AG08395 (cell line): ENCODE measurements at regions not wholly inside any gene's neighbourhood (a gene's known extent, or its start where the extent isn't known, plus 50 kb on each side); places are given as distances from the start of the nearest gene placed in this dataset.

ENCODE experiments used
- DNase-seq: peaks from one replicate; pipeline ENCODE4 v3.0.0; 2012; ENCODE audit warnings: mixed read lengths, low spot score

DNA sequence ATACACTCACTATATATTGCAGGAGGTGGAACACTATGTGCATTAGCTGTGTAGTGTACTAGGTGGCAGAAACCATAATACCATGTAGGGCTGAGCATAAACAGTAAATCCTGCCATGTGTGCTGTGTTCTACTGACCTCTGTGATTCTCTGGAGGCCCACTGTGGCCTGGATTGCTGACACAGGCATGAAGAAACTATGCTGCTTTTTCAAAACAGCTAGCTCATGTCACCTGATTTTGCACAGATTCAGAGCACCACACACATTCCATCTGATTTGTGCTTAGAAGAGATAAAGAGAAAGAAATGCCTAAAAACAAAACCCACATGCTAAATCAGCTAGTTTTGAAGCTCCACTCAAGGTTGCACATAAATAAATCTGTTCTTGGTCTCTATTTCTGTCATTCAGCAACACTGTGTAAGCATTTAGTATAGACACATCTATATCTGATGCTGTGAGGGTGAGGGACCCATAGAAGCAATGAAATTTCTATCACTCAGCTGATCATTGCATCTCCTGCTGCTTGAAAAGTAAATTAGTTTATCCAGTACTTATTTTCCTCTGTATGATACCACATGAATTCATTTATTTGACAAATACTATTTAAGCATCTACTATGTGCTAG is 1007.7 kb upstream of the SEMA6D start:
- DNase-seq = no peak

DNA sequence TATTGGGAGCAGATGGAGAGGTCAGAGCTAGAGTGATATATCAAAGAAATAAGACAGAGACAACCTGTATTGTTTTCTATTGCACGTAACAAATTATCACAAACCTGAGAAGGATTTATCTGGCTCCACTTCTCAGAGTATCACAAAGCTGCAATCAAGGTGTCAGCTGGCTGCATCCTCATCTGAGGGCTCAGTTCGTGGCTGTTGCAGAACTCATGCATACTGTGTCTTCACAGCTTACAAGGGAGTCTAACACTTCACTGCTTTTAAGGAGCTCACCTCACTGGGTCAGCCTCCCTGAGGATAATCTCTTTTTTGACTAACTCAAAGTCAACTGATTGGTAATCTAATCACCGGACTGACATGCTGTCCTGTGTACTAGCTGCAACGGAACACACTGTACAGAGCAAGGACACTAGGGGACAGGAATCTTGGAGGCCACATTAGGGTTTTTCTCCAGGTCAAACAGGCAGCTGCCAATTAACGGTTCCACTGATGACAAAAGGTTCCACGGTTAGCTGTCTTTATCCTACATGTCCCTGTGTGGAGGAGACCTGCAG is 1006.8 kb upstream of the SEMA6D start:
- DNase-seq = no peak

DNA sequence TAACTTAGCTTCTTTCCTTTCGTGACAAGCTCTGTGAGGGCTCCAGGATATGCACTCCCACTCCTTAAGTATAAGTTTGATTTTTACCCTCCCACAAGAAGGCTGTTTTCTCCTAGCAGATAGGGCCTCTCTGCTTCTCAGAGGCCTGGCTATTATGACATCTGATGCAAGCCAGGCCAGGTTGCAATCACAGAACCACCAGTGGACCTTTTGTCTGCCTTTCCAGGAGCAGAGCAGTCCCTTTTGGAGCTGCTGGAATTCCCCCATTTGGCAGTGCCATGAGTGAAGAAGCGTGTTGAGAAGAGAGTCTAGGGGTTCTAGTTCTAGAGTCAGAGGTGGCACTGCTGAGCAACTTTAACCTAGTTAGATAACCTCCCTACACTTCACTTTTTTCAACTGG is 1004.3 kb upstream of the SEMA6D start:
- DNase-seq = no peak

DNA sequence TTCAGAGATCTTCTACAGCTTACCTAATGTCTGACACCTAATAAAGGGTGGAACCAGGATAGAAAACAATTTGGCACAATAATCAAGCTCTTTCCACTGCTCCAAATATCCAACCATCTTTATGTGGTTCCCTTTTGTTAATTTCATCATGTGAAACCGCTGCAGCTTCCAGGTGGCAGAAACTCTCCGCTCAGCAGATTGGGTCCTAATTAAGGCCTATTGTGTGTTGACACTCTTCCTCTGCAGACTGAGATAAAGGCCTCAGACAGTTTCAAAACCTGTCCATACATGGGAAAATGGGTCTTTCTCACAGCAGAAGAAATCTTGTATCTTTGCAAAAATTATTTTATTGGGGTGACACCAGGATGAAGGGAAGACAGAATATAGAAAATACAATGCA is 1002.4 kb upstream of the SEMA6D start:
- DNase-seq = no peak

DNA sequence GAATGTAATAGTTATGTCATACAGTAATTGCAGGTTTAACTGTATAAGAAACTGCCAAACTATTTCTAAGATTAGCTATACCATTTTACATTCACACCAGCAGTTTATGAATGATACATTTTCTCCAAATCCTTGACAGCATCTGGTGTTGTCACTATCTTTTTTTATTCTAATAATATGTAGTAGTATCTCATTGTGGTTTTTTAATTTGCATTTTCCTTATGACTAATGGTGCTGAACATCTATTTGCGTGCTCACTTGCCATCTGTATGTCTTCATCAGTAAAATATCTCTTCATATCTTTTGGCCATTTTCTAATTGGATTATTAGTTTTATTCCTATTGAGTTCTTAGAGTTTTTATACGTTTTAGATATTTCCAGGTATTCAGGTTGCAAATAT is 994.0 kb upstream of the SEMA6D start:
- DNase-seq = no peak

DNA sequence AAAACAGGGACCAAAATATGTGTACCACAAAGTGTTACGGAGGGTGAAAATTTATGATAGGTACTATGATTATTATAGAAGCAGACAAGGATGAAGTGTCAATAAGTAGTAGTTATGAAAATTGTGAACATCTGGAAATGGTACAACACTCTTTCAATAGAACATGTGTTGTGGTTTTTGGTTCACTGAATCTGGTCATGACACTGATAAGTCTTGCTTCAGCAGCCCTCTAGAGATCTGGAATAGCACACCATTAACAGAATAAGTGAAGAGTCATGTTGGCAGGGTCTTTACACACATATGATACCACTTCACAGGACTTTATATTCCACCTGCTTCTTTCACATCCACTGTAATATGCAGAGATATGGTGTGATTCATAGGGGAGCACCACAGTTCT is 985.2 kb upstream of the SEMA6D start:
- no peak for DNase-seq

DNA sequence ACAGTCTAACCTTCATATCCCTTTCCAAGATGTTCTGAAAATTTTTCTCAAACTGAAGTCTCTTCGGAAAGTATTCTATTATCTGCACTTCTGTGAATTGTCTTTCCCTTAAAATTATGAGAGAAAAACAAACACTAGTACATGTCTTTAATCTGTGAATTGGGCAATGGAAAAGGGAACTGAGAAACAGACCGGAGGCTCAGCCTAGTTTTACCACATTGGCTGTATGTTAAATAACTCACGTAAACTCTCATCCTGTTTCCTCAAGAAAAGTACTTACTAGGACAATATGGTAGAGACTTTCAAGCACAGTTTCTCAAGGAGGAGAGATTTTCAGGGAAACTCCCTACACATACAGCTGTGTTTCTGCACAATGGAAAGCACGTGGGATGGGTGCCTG is 982.2 kb upstream of the SEMA6D start:
- DNase-seq = no peak

DNA sequence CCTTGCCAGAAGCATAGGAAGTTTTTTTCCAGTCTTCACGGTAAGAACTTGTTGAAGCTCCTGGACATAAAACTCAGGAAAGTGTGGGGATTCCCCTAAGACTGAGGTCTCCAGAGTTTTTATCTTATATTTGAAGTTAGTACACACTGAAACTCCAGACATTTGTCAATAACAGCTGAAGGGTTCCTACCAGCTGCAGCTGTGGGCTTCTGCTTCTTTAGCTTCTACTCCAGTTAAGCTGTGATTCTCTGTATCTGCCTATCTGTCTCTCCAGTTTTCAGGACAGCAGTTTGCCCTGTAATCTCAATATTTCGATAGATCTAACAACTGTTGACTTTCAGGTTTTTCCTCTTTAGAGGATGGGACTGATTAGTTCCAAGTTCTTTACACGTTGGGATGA is 966.0 kb upstream of the SEMA6D start:
- DNase-seq = no peak

DNA sequence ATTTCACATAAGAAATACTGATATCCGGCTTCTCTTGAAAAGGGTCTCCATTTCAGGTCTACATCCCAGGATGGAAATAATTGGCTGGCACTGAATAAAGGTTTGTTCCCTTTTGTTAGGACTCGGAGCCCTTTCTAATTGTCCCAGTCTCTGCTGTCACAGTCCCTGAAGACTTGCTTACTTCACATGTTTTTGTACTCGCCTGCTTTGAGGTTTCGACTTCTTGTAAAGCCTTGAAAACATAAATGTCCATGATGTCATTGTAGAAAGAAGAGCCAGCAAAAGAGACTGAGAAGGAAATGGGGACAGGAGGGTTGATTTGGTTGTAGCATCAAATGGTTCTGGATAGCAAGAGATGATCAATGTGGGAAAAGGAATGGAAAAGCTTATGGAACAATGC is 963.4 kb upstream of the SEMA6D start:
- DNase-seq = no peak

DNA sequence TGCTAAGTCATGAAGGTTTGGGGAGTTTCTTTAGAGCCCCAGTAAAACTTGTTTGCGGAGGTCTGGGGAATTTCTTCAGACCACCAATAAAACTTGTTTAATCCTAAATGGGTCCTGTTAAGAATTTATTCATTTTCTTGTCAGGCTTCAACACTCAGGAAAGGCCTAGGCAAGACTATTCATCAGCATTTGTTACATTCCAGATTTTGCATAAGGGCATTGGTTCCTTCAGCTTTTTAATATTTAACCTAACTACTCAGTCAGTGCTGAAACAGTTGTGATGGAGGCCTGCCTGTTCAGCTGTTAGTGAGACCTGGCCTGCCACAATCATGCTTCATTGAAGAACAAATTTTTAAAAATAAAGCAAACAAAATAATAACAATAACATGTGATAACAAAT is 954.2 kb upstream of the SEMA6D start:
- DNase-seq = no peak

DNA sequence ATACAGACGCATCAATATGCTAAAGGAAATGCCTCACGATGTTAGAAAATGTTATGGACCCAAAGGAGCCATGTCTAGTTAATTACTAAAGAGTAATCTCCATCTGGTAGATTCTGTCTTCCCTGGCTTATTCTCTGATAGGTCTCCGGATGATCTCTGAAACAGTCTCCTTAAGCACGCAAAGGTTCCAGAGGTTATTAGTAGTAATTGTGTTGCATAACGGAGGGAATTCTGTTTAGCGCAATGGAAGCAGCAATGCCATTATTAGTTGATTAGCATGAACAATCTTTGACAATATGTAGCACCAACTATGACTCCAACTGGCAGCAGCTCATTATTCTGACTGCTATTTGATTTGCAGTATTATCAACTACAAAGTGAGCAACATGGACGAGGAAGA is 952.5 kb upstream of the SEMA6D start:
- no peak for DNase-seq

DNA sequence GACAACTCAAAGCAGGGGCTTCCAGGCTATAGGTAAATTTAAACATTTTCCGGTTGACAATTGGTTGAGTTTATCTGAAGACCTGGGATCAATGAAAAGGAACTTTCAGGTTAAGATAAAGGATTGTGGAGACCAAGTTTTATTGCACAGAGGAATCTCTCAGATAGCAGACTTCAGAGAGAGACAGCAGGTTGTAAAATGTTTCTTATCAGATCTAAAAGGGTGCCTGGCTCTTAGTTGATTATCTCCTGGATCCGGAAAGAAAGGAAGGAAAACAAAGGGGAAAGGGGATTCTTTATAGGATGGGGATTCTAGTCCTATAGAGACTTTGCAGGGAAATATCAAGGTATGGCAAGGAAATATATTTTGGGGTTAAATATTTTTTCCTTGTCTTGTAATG is 951.3 kb upstream of the SEMA6D start:
- DNase-seq = no peak

DNA sequence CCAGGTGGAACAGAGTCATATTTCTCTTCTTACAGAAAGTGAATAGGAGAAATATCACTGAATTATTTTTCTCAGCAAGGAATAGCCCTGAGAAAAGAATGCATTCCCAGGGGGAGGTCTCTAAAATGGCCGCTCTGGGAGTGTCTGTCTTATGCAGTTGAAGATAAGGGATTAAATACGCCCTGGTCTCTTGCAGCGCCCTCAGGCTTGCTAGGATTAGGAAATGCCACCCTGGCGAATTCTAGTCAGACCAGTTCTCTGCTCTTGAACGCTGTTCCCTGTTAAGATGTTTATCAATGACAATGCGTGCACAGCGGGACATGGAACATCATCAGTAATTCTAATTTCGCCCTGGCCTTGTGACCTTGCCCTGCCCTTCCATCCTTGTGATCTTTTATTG is 949.0 kb upstream of the SEMA6D start:
- no peak for DNase-seq

DNA sequence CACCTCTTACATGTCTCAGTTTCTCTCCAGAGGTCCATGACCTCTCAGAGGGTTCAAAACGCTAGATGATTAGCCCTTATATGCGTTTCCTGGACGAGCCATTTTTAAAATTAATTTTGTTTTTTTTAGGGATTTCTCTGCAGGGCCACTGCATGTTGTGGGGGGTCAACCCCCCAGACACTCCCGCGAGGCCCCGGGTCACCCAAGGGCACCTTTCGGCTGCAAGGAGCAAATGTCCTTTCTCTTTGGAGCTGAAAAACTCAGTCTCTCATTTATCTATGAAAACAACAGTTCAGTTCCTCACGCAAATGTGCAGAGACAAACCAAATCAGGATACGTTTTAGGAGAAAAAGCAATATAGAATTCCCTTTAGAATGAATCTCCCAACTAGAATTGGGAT is 944.3 kb upstream of the SEMA6D start:
- DNase-seq = no peak

DNA sequence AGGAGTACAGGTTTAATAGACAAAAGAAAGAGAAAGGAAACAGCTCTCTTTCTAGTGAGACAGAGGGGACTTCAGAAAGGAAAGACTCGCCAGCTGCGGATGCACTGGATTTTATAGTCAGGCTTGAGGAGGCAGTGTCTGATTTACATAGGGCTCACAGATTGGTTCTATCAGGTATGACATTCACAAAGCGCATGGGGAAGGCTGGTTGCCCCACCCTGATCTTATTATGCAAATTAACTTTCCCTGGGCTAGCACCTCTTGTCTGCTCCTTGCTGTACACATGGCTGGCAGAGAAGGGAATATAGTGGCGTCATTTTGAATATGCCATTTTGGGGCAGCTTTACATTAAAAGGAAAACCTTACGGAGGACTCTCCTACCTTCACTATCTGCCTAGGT is 938.4 kb upstream of the SEMA6D start:
- no peak for DNase-seq

DNA sequence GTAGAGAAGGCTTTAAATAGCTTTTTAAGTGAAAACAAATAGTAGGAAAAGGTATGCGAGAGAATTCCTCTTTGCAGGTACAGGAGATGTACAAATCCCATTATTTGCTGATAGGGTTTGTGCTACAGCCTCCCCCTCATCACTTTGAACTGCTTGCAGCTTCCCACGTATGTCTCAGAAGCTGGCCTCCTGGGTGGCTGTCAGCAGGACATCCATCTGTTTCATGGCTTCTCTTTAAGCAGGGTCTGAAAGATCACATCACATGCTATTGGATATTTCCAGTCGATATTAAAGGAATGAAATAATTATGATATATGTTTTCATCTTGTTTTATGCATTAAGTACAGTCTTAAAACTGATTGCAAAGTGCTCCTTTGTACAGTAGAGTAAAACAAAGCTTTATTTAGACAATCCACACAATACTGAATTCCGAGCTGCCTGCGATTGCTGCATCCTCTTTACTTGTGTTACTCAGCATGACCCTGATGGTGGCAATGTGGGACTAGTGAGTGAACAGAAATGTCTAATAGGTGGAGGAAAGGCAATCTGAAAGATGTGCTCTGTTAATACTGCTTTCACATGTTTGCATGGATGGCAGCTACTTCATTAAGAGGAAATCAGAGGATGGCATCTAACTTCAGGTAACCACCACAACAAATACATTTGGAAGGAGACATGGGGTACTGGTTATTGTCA is 930.6 kb upstream of the SEMA6D start:
- DNase-seq = no peak

DNA sequence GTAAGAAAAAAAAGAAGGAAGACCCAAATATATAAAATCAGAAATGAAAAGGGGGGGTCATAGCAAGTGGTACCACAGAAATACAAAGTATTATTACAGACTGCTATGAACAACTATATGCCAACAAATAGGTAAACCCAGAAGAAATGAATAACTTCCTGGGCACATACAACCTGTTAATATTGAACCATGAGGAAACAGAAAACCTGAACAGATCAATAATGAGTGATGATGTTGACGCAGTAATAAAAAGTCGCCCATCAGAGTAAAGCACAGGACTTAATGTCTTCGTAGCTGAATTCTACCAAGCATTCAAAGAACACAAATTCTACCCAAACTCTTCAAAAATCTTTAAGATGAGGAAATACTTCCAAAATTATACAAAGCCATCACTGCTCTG is 921.6 kb upstream of the SEMA6D start:
- DNase-seq = no peak

DNA sequence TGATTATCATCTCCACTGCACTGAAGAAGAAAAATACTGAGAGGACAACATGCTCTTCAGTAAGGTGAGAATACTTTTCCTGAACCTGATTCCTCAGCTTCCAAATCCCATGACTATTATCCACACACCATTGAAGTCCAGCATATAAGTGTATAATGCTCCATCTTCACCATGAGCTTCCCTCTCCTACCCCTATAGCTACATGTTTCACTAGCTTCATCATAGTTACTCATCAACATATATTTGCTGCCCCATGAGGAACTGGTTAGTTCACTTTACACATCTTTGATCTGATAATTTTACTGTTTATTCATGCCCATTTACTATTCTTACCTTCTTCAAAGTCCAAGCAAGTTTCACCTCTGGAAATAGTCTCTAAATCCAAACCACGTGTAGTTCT is 908.5 kb upstream of the SEMA6D start:
- no peak for DNase-seq

DNA sequence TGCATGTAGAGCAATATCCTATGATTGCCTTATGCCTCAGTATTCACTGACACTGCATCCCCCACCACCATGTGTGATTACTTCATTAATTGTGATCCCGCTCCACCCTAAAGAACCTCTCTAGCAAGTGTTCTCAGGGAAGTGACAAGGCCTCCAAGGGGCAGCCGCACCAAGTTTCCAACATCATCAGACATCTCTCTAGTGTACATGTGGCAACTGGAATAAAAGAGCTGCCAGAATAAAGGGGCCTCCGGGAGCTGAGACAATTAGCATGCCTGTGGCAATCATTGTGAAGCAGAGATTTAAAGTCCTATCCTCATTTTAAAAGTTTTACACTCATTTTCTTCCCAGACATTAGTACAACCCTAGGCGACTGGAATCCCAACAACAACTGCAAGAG is 902.1 kb upstream of the SEMA6D start:
- no peak for DNase-seq

DNA sequence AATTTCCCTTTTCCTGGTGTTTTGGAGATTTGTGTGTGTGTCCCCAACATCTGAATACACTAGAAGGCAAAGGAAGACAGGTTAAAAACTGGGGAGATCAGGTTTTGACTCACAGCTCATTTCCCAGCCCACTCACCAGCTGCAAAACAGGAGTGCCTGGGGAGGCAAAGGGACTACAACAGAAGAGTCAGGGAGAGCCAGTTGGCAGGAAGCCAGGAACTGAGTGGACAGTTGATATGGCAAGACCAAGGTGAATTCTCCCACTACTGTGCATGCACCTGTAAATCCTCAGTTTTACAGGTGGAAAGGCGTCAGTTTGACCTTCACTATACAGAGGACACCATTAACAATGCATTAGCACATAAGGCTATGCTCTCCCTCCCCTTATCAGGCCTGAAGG is 901.5 kb upstream of the SEMA6D start:
- no peak for DNase-seq

DNA sequence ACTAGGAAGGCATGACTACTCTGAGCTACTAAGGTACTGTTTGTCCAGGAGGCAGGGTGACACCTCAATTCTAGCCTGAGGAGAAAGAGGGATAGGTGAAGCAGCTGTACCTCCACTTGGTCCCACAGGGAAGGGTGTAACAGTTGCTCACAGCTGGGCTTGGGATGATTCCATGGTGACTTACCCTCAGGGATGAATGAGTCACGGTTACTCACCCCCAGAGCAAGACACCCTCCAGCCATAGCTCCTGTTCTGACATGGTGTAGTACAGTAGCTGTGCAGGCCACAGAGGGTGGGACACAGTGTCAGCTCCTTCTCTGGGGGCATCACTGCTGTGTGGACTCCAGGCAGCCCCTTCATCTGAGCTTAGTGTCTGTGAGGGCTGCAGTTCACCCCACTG is 868.6 kb upstream of the SEMA6D start:
- peak; percentile 86 for DNase-seq

DNA sequence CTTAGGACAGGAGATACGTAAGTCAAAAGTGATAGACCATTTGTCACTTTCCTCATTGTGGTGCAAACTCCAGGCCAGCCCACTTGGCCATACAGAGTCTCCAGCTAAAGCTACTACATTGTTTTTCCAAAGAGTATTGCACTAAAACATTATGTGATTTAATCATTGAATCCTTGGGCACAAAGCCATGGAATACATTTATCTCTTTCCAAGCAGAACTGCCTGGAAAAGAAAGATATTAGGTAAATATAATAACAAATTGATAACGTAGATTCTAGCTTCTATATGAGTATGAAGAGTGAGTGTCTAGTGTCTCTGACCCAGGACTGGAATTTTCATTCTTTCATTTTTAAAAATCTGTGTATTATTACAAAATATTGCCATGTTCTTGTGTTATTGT is 863.7 kb upstream of the SEMA6D start:
- no peak for DNase-seq

DNA sequence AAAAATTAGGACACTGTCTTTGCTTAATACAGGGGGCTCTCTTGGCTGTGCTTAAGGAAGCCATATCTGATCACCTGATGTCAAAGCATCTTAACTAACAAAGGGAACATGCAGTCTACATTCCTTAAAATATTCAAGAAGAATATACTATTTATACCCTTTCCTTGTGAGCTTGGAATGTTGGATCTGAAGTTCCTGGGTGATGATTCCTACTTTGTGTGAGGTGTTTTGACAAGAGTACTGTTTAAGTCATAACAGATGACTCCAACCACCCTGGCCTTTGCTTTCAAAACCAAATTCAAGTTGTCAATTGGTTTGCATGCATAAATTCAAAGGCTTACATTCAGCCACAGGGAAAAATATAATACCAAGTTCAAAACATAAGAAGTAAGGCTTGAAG is 862.7 kb upstream of the SEMA6D start:
- no peak for DNase-seq

DNA sequence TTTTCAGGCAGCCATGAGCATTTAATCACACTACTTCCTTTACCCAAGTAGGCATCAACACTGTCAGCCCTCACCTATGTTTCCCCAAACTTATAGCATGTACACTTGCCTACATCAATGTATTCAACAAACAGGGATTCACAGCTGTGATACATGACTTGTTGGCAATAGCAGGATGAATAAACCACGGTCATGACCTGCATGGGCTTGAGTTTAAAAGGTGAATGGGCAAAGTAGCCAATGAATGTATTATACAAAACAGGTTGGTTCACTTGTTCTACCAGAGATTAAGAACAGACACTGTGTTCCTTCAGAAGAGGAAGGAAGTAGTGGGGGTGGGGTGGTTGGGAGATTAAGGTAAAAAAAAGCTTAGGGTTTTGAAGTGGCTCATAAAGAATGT is 861.9 kb upstream of the SEMA6D start:
- no peak for DNase-seq
